D721Med (cell line): ENCODE measurements at regions not wholly inside any gene's neighbourhood (a gene's known extent, or its start where the extent isn't known, plus 50 kb on each side); places are given as distances from the start of the nearest gene placed in this dataset.

Source experiments
- DNase-seq: peaks from one replicate; pipeline ENCODE4 v3.0.0; 2011; ENCODE audit warnings: low spot score; ENCODE audit not compliant: insufficient read length
- FAIRE-seq: peaks from 2 replicates; lab custom pipeline; 2011; peaks lifted over from hg19 to GRCh38; lab: Jason Lieb, UNC
- TF ChIP-seq, protein P1 (sequence below): IDR thresholded peaks from 2 replicates; pipeline ENCODE4 v1.5.1; 2012; ENCODE audit warnings: mild to moderate bottlenecking, control low read depth; ENCODE audit not compliant: insufficient read depth; ENCODE audit errors: missing control alignments

DNA sequence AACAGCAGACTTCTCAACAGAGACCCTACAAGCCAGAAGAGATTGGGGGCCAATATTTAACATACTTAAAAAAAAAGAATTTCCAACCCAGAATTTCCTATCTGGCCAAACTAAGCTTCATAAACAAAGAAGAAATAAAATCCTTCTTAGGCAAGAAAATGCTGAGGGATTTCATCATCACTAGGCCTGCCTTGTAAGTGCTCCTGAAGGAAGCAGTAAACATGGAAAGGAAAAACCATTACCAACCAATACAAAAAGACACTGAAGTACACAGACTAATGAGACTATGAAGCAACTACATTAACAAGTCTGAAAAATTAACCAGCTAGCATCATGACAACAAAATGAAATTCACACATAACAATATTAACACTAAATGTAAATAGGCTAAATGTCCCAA is 947.9 kb upstream of the CHORDC1 start:
- DNase-seq, result no peak
- TF ChIP-seq, protein P1, sequence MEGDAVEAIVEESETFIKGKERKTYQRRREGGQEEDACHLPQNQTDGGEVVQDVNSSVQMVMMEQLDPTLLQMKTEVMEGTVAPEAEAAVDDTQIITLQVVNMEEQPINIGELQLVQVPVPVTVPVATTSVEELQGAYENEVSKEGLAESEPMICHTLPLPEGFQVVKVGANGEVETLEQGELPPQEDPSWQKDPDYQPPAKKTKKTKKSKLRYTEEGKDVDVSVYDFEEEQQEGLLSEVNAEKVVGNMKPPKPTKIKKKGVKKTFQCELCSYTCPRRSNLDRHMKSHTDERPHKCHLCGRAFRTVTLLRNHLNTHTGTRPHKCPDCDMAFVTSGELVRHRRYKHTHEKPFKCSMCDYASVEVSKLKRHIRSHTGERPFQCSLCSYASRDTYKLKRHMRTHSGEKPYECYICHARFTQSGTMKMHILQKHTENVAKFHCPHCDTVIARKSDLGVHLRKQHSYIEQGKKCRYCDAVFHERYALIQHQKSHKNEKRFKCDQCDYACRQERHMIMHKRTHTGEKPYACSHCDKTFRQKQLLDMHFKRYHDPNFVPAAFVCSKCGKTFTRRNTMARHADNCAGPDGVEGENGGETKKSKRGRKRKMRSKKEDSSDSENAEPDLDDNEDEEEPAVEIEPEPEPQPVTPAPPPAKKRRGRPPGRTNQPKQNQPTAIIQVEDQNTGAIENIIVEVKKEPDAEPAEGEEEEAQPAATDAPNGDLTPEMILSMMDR, result no peak
- no peak for FAIRE-seq

DNA sequence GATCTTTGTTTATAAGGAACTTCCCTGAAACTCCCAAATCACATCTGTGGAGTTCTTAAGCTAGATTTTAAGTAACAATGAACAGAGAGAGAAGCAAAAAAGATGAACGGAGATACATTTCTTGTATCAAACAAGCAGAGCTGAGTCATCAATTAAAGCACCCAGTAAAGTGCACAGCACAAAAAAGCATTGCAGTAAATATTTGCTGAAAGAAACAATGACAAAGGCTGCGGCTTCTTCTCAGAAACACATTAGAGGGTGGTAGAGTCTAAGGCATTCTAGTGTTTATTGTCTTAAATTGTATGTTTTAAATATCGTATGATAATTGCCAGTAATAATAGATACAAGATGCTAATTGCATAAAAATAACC is 941.6 kb upstream of the CHORDC1 start:
- DNase-seq (no peak), FAIRE-seq (no peak)
- TF ChIP-seq, protein P1, result no peak

DNA sequence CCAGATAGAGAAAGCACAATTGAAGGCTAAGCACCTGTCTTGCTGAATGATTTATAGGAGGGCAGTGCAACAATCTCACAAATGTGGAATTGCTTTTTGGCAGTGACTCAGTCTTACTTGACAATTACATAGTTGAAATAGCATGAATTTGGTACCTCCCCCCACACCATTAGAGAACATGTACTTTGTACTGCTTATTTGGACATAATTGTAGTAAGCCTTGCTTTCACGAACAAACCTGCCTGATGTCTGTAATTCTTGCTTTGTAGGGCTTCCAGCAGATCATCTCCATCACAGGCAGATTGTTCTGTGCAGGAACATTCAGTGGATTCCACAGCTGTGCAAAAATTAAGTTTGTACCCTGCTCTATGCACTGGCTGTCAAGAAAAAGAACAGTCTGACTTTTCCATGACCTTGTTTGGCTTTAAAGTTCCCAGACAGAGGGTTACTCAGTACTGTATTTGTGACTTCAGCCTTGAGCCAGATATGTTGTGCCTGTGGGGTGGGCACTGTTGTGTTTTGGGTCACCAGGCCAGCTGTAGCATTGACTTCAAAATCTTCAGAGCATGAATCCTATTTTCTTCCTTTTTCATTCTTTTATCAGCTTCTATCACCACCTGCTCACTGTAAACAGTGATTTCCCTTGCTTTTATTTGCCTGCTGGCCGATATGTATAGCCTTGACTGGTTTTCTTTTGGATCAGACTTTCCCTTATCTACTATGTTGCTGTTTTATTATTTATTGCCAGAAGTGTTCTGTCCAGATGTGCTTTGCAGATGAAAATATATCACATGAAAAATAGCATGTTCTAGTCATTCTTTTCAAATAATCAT is 941.0 kb upstream of the CHORDC1 start:
- TF ChIP-seq, protein P1, result no peak
- no peak for DNase-seq
- no peak for FAIRE-seq

DNA sequence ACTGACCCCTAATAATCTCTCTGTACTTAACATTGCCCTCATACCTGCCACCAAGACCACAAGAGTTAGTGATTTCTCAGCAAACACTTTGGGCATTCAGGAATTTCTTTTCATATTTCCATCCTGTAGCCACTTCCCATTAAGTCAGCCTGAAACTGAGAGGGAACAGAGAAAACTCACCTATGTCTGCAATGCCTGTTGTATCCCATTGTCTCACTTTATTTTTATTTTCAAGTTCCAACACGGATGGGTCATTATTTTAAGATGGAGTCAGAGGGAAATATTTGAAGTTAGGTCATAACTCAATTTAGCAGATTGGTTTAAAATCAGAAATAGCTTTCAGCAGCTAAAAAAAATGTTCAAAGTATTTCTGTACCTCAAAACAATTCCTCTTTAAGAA is 937.8 kb upstream of the CHORDC1 start:
- DNase-seq, result no peak
- no peak for FAIRE-seq
- TF ChIP-seq, protein P1, result no peak

DNA sequence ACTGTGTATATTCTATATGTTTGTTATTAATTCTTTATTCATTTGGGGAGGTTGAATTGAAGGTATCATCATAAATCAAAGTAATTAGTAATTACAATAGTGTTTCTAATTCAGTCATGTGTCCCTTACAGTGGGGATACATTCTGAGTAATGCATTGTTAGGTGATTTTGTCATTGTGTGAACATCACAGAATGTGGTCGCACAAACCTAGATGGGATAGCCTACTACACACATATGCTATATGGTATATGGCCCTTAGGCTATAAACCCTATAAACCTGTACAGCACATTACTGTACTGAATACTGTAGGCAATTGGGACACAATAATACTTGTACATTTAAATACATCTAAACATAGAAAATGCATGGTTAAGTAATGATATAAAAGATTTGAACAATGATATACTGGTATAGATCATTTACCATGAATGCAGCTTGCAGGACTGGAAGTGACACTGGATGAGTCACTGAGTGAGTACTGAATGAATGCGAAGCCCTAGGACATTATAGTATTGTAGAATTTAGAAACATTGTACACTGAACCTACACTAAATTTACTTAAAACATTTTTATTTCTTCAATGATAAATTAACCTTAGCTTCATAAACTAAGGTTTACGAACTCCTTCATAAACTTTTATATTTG is 936.2 kb upstream of the CHORDC1 start:
- DNase-seq (no peak), FAIRE-seq (no peak)
- TF ChIP-seq, protein P1, result no peak

DNA sequence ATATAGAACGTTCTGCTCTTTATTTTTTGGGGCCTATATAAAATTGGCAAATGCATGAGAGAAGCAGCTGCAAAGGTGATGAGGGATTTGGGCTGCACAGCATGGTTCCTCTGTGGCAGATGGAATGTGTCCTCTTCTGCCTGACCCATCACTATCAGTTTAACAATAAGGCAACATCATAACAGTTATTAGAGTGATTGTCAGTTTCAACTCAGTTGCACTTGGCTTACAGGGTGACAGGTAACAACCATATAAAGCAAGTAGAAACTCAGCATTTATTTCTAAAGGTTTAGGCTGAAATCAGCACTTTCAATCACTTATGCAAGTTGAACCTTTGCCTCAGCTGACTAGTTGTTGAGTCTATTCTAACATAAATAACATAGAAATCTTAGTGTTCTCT is 935.4 kb upstream of the CHORDC1 start:
- TF ChIP-seq, protein P1, result no peak
- no peak for FAIRE-seq
- no peak for DNase-seq

DNA sequence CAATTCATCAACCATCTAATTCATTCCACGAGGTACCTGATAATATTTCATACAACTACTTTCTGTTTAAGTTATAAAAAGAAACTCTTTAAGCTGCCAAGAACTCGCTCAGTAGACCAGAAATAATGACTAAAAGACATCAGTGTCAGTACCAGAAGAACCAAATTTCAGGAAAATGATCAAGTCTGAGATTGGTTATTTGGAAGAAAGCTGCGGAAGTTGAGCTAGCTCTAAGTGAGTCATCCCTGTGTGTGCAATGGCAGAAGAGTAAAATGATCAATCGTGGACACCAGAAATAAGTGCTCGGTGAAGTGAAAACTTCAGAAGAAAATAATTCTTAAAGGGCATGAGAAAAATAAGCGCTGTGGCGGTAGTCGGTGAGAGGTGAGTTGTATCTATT is 933.2 kb upstream of the CHORDC1 start:
- FAIRE-seq (no peak), DNase-seq (no peak)
- TF ChIP-seq, protein P1, result no peak
